ENCODE measurements at regions not wholly inside any gene's neighbourhood (a gene's known extent, or its start where the extent isn't known, plus 50 kb on each side); places are given as distances from the start of the nearest gene placed in this dataset.
"Not testable (repeated sequence)": the region's sequence is repeated elsewhere in the genome, so short reads cannot be mapped to it uniquely, and the experiment has no call there.

GRCh38 chr17:13416748-13417363, 184.9 kb downstream of the HS3ST3A1 start:
- intact Hi-C loops (cut with micrococcal nuclease), result no loop called here
- H3K4me1 Mint-ChIP-seq, result no peaks in the 10 kb centered on the region
- H3K27ac Mint-ChIP-seq, result no peak overlapping the region
- H3K4me3 Mint-ChIP-seq, result no peak overlapping the region
- H3K9me3 Mint-ChIP-seq, result peaks cover 5% of the 10 kb centered on the region
- H3K36me3 Mint-ChIP-seq (ENCODE audit: low read depth), result no peaks in the 10 kb centered on the region
- no peaks in the 10 kb centered on the region for H3K27me3 Mint-ChIP-seq
- no peak for DNase-seq

DNA sequence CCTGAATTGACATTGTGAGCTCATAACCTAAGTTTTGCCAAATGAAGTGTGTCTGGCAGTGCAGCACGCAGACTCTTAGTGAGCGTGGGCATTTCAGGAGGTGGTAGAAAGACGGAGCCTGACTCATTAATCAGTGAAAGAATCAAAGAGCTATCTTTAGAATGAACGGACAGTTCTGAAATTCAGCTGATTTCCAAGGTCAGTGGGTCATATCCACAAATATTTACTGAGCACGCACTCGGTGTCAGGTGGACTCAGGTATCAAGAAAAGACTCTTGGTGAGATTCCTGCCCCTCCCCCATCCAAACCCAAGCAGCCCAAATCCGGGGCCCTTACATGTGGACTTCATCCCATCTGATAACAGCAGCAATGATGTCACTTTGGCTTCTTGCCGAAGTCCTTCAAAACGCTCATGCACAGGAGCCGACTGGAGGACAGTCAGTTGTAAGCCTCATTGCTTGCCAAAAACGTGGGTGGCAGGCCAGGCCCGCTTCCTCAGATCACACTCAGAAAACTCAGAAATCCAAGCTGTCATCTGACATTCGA, 185.8 kb downstream of the HS3ST3A1 start:
- peaks cover 5% of the 10 kb centered on the region for H3K9me3 Mint-ChIP-seq
- intact Hi-C loops (cut with micrococcal nuclease), result no loop called here
- H3K4me3 Mint-ChIP-seq, result no peak overlapping the region
- no peak overlapping the region for H3K27ac Mint-ChIP-seq
- H3K27me3 Mint-ChIP-seq, result no peaks in the 10 kb centered on the region
- H3K4me1 Mint-ChIP-seq, result no peaks in the 10 kb centered on the region
- H3K36me3 Mint-ChIP-seq (ENCODE audit: low read depth), result no peaks in the 10 kb centered on the region
- no peak for DNase-seq

DNA sequence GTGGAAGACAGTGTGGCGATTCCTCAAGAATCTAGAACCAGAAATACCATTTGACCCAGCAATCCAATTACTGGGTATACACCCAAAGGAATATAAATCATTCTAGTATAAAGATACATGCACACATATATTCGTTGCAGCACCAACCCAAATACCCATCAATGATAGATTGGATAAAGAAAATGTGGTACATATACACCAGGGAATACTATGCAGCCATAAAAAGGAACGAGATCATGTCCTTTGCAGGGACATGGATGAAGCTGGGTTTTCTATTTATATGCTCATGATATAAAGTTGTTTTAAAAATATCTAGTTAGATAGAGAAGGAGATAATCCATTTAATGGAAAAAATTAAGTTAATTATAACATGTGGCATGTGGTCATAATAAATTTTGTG, 186.5 kb downstream of the HS3ST3A1 start:
- H3K4me1 Mint-ChIP-seq; H3K27ac Mint-ChIP-seq; H3K9me3 Mint-ChIP-seq; H3K36me3 Mint-ChIP-seq (ENCODE audit: low read depth); H3K27me3 Mint-ChIP-seq; H3K4me3 Mint-ChIP-seq; DNase-seq; intact Hi-C loops (cut with micrococcal nuclease): not testable (repeated sequence)

DNA sequence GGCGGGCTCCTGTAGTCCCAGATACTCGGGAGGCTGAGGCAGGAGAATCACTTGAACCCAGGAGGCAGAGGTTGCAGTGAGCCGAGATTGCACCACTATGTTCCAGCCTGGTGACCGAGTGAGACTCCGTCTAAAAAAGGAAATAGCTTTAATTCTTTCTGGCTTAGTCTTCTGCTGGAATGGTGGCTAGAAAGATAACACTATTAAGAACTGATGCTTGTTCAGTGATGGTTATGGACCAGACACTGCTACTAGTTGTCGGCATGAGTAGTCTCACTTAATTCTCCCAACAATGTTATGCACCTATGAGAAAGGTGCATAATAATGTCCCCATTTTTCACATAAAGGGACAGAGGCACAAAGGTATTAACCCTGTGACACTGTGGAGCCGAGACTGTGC, 188.7 kb downstream of the HS3ST3A1 start:
- Mint-ChIP-seq H3K4me3 (no peak overlapping the region), H3K36me3 (ENCODE audit: low read depth) (no peaks in the 10 kb centered on the region), H3K27ac (no peak overlapping the region), H3K9me3 (no peaks in the 10 kb centered on the region), H3K27me3 (no peaks in the 10 kb centered on the region), H3K4me1 (no peaks in the 10 kb centered on the region)
- intact Hi-C loops (cut with micrococcal nuclease), result no loop called here
- DNase-seq, result no peak

DNA sequence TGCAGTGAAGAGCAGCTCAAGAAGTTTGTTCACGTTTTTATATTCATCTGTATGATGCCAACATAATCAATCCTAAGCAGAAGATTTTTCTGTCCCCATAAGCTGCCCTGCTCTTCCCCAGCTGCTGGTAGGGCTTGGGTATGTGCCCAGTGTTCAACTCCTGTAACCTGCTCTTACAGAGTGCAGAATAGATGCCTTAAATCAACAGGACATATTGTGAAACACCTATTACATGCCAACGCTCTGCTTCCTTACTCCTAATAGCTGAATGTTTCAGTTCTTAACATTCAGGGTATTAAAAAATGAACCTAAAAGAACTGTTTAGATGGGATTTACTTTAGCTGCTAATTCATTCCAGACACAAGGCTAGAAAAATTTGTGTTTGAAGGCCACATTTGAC, 190.9 kb downstream of the HS3ST3A1 start:
- Mint-ChIP-seq H3K4me3 (no peak overlapping the region), H3K36me3 (ENCODE audit: low read depth) (no peaks in the 10 kb centered on the region), H3K27ac (no peak overlapping the region), H3K27me3 (no peaks in the 10 kb centered on the region), H3K9me3 (no peaks in the 10 kb centered on the region), H3K4me1 (no peaks in the 10 kb centered on the region)
- intact Hi-C loops (cut with micrococcal nuclease), result no loop called here
- no peak for DNase-seq

- H3K4me3 Mint-ChIP-seq, result no peak overlapping the region
- no peaks in the 10 kb centered on the region for H3K27me3 Mint-ChIP-seq
- no peaks in the 10 kb centered on the region for H3K9me3 Mint-ChIP-seq
- no peak for DNase-seq
- intact Hi-C loops (cut with micrococcal nuclease), result no loop called here
- no peaks in the 10 kb centered on the region for H3K4me1 Mint-ChIP-seq
- H3K27ac Mint-ChIP-seq, result no peak overlapping the region
- H3K36me3 Mint-ChIP-seq (ENCODE audit: low read depth), result no peaks in the 10 kb centered on the region
These were observed 191.5 kb downstream of the HS3ST3A1 start for GRCh38 chr17:13410214-13410613.

- intact Hi-C loops (cut with micrococcal nuclease), result no loop called here
- H3K27ac Mint-ChIP-seq, result no peak overlapping the region
- no peak for DNase-seq
- no peaks in the 10 kb centered on the region for H3K4me1 Mint-ChIP-seq
- H3K27me3 Mint-ChIP-seq, result no peaks in the 10 kb centered on the region
- H3K4me3 Mint-ChIP-seq, result no peak overlapping the region
- H3K36me3 Mint-ChIP-seq (ENCODE audit: low read depth), result no peaks in the 10 kb centered on the region
- H3K9me3 Mint-ChIP-seq, result no peaks in the 10 kb centered on the region
These were observed 192.3 kb downstream of the HS3ST3A1 start for GRCh38 chr17:13409455-13409854.

- Mint-ChIP-seq H3K9me3 (no peaks in the 10 kb centered on the region), H3K4me3 (no peak overlapping the region), H3K4me1 (no peaks in the 10 kb centered on the region), H3K27ac (no peak overlapping the region), H3K27me3 (no peaks in the 10 kb centered on the region), H3K36me3 (ENCODE audit: low read depth) (no peaks in the 10 kb centered on the region)
- intact Hi-C loops (cut with micrococcal nuclease), result no loop called here
- no peak for DNase-seq
These were observed 194.3 kb downstream of the HS3ST3A1 start for GRCh38 chr17:13407381-13407780.

DNA sequence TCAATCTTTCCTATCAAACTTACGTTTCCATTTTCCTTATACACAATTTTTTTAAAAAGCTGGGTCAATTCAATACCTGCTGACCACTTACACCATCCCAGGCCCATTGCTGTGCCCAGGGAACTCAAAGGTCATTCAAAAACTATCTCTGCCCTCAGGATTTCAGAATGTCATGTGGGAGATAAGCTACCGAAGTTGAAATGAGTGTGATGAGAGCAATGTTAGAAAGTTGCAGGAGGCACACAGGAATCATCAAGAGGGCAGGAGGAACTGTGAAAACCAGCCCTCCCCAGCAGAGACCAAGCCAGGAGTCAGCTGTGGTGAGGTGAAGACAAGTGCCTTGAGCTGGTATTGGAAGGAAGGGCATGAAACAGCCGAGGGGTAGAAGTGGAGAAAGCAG, 195.9 kb downstream of the HS3ST3A1 start:
- Mint-ChIP-seq H3K36me3 (ENCODE audit: low read depth) (no peaks in the 10 kb centered on the region), H3K4me3 (no peak overlapping the region), H3K27me3 (no peaks in the 10 kb centered on the region), H3K9me3 (no peaks in the 10 kb centered on the region), H3K4me1 (no peaks in the 10 kb centered on the region), H3K27ac (no peak overlapping the region)
- no peak for DNase-seq
- intact Hi-C loops (cut with micrococcal nuclease), result no loop called here

GRCh38 chr17:13405080-13405479, 196.6 kb downstream of the HS3ST3A1 start:
- no peaks in the 10 kb centered on the region for H3K4me1 Mint-ChIP-seq
- no peak overlapping the region for H3K27ac Mint-ChIP-seq
- H3K36me3 Mint-ChIP-seq (ENCODE audit: low read depth), result no peaks in the 10 kb centered on the region
- no peak overlapping the region for H3K4me3 Mint-ChIP-seq
- intact Hi-C loops (cut with micrococcal nuclease), result no loop called here
- H3K27me3 Mint-ChIP-seq, result no peaks in the 10 kb centered on the region
- H3K9me3 Mint-ChIP-seq, result no peaks in the 10 kb centered on the region
- DNase-seq, result no peak

- H3K4me1 Mint-ChIP-seq, result no peaks in the 10 kb centered on the region
- no peak for DNase-seq
- intact Hi-C loops (cut with micrococcal nuclease), result no loop called here
- H3K9me3 Mint-ChIP-seq, result no peaks in the 10 kb centered on the region
- H3K27me3 Mint-ChIP-seq, result no peaks in the 10 kb centered on the region
- no peak overlapping the region for H3K4me3 Mint-ChIP-seq
- H3K27ac Mint-ChIP-seq, result no peak overlapping the region
- no peaks in the 10 kb centered on the region for H3K36me3 Mint-ChIP-seq (ENCODE audit: low read depth)
These were observed 197.5 kb downstream of the HS3ST3A1 start for GRCh38 chr17:13403982-13404946.

- Mint-ChIP-seq H3K27me3 (no peaks in the 10 kb centered on the region), H3K4me1 (no peaks in the 10 kb centered on the region), H3K4me3 (no peak overlapping the region), H3K36me3 (ENCODE audit: low read depth) (no peaks in the 10 kb centered on the region), H3K9me3 (no peaks in the 10 kb centered on the region), H3K27ac (no peak overlapping the region)
- no peak for DNase-seq
- intact Hi-C loops (cut with micrococcal nuclease), result no loop called here
These were observed 201.2 kb downstream of the HS3ST3A1 start for GRCh38 chr17:13400491-13400890.

DNA sequence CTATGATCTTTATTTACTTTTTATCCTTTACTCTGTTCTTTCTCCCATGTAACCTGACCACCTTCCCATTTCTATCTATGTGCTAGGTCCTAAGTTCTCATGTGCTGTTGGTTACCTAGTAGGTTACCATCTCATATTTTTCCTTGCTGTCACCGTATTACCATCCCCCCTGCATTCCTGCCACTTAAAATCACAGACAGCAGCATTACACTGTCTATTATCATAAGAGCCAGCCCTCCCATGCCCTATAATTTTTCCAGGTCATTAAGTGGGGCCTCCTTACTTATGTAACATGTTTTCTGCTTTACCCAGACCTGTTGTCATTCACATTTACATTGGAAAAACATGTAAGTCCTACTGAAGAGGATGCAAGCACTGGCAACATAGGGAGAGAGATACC, 202.9 kb downstream of the HS3ST3A1 start:
- Mint-ChIP-seq H3K36me3 (ENCODE audit: low read depth) (no peaks in the 10 kb centered on the region), H3K27ac (no peak overlapping the region), H3K4me1 (no peaks in the 10 kb centered on the region), H3K27me3 (no peaks in the 10 kb centered on the region), H3K4me3 (no peak overlapping the region), H3K9me3 (no peaks in the 10 kb centered on the region)
- intact Hi-C loops (cut with micrococcal nuclease), result no loop called here
- DNase-seq, result no peak

- no peaks in the 10 kb centered on the region for H3K9me3 Mint-ChIP-seq
- intact Hi-C loops (cut with micrococcal nuclease), result no loop called here
These were observed 203.6 kb downstream of the HS3ST3A1 start for GRCh38 chr17:13398091-13398490.

More at GRCh38 chr17:13398091-13398490, 203.6 kb downstream of the HS3ST3A1 start:
- Mint-ChIP-seq H3K27me3 (no peaks in the 10 kb centered on the region), H3K4me3 (no peak overlapping the region), H3K27ac (no peak overlapping the region), H3K4me1 (no peaks in the 10 kb centered on the region), H3K36me3 (ENCODE audit: low read depth) (no peaks in the 10 kb centered on the region)
- no peak for DNase-seq

All from activated CD4-positive, alpha-beta T cell treated with anti-CD3 and anti-CD28 coated beads, Interleukin-2, amount 10 ng/mL, durations not matched to agents 24 days and 14 days (primary cell).